Rectal smooth muscle tissue (tissue), 1 donor: ENCODE measurements at regions not wholly inside any gene's neighbourhood (a gene's known extent, or its start where the extent isn't known, plus 50 kb on each side); places are given as distances from the start of the nearest gene placed in this dataset.
"Not testable (repeated sequence)": the region's sequence is repeated elsewhere in the genome, so short reads cannot be mapped to it uniquely, and the experiment has no call there.

Experiments used
- H3K27ac ChIP-seq: one replicate; pipeline ENCODE4 v1.7.0; 2013; ENCODE audit warnings: low read depth, low read length, inconsistent platforms
- H3K27me3 ChIP-seq: one replicate; pipeline ENCODE4 v1.7.0; 2013; ENCODE audit warnings: low read length; ENCODE audit not compliant: control insufficient read depth, insufficient read depth
- H3K36me3 ChIP-seq: one replicate; pipeline ENCODE4 v1.7.0; 2013; ENCODE audit warnings: low read length; ENCODE audit not compliant: control insufficient read depth, insufficient read depth
- H3K4me1 ChIP-seq: one replicate; pipeline ENCODE4 v1.7.0; 2013; ENCODE audit warnings: low read length; ENCODE audit not compliant: control insufficient read depth, insufficient read depth
- H3K4me3 ChIP-seq: one replicate; pipeline ENCODE4 v1.7.0; 2013; ENCODE audit warnings: low read length
- H3K9ac ChIP-seq: one replicate; pipeline ENCODE4 v1.7.0; 2013; ENCODE audit warnings: low read length

GRCh38 chr4:188737251-188738002, 598.2 kb downstream of the TRIML1 start:
- Histone ChIP-seq H3K27me3 (no peaks in the 10 kb centered on the region), H3K9ac (no peak overlapping the region), H3K36me3 (no peaks in the 10 kb centered on the region), H3K4me3 (no peak overlapping the region), H3K27ac (no peak overlapping the region), H3K4me1 (no peaks in the 10 kb centered on the region)

GRCh38 chr4:188738290-188738689, 599.0 kb downstream of the TRIML1 start:
- H3K36me3 ChIP-seq, H3K4me1 ChIP-seq, H3K27ac ChIP-seq, H3K27me3 ChIP-seq, H3K9ac ChIP-seq: not testable (repeated sequence)
- peak overlapping the region; percentile 21 for H3K4me3 ChIP-seq

GRCh38 chr4:188740172-188740571, 600.9 kb downstream of the TRIML1 start:
- H3K27me3 ChIP-seq, H3K27ac ChIP-seq, H3K4me1 ChIP-seq, H3K9ac ChIP-seq, H3K4me3 ChIP-seq, H3K36me3 ChIP-seq: not testable (repeated sequence)

GRCh38 chr4:188740791-188741190, 601.5 kb downstream of the TRIML1 start:
- H3K27ac ChIP-seq, H3K36me3 ChIP-seq, H3K9ac ChIP-seq, H3K4me3 ChIP-seq, H3K27me3 ChIP-seq, H3K4me1 ChIP-seq: not testable (repeated sequence)

- Histone ChIP-seq H3K36me3 (no peaks in the 10 kb centered on the region), H3K4me1 (no peaks in the 10 kb centered on the region), H3K4me3 (no peak overlapping the region), H3K27ac (no peak overlapping the region), H3K9ac (no peak overlapping the region), H3K27me3 (no peaks in the 10 kb centered on the region)
These were observed 615.2 kb downstream of the TRIML1 start for GRCh38 chr4:188754372-188755002.

- H3K4me3 ChIP-seq = no peak overlapping the region
- H3K36me3 ChIP-seq = no peaks in the 10 kb centered on the region
- H3K27me3 ChIP-seq = no peaks in the 10 kb centered on the region
- no peak overlapping the region for H3K9ac ChIP-seq
- no peak overlapping the region for H3K27ac ChIP-seq
- no peaks in the 10 kb centered on the region for H3K4me1 ChIP-seq
These were observed 628.3 kb downstream of the TRIML1 start for GRCh38 chr4:188767496-188767895.

GRCh38 chr4:188778905-188779304, 639.7 kb downstream of the TRIML1 start:
- H3K27me3 ChIP-seq = no peaks in the 10 kb centered on the region
- H3K4me1 ChIP-seq = no peaks in the 10 kb centered on the region
- H3K36me3 ChIP-seq = no peaks in the 10 kb centered on the region
- H3K9ac ChIP-seq = no peak overlapping the region
- no peak overlapping the region for H3K27ac ChIP-seq
- H3K4me3 ChIP-seq = no peak overlapping the region

- no peaks in the 10 kb centered on the region for H3K27me3 ChIP-seq
- H3K27ac ChIP-seq = no peak overlapping the region
- no peak overlapping the region for H3K9ac ChIP-seq
- H3K4me3 ChIP-seq = no peak overlapping the region
- no peaks in the 10 kb centered on the region for H3K4me1 ChIP-seq
- no peaks in the 10 kb centered on the region for H3K36me3 ChIP-seq
These were observed 640.3 kb downstream of the TRIML1 start for GRCh38 chr4:188779581-188779980.

- Histone ChIP-seq H3K36me3 (no peaks in the 10 kb centered on the region), H3K27me3 (no peaks in the 10 kb centered on the region), H3K9ac (no peak overlapping the region), H3K4me3 (no peak overlapping the region), H3K4me1 (no peaks in the 10 kb centered on the region), H3K27ac (no peak overlapping the region)
These were observed 640.8 kb downstream of the TRIML1 start for GRCh38 chr4:188780028-188780427.

GRCh38 chr4:188780686-188781085, 641.4 kb downstream of the TRIML1 start:
- Histone ChIP-seq H3K27ac (no peak overlapping the region), H3K4me3 (no peak overlapping the region), H3K27me3 (no peaks in the 10 kb centered on the region), H3K36me3 (no peaks in the 10 kb centered on the region), H3K4me1 (no peaks in the 10 kb centered on the region), H3K9ac (no peak overlapping the region)

GRCh38 chr4:188781655-188782054, 642.4 kb downstream of the TRIML1 start:
- Histone ChIP-seq H3K4me1 (no peaks in the 10 kb centered on the region), H3K4me3 (no peak overlapping the region), H3K27ac (no peak overlapping the region), H3K36me3 (no peaks in the 10 kb centered on the region), H3K9ac (no peak overlapping the region), H3K27me3 (no peaks in the 10 kb centered on the region)

GRCh38 chr4:188783175-188783574, 643.9 kb downstream of the TRIML1 start:
- Histone ChIP-seq H3K4me1 (no peaks in the 10 kb centered on the region), H3K36me3 (no peaks in the 10 kb centered on the region), H3K27ac (no peak overlapping the region), H3K9ac (no peak overlapping the region), H3K27me3 (no peaks in the 10 kb centered on the region), H3K4me3 (no peak overlapping the region)

- no peak overlapping the region for H3K9ac ChIP-seq
- H3K36me3 ChIP-seq = no peaks in the 10 kb centered on the region
- H3K4me1 ChIP-seq = no peaks in the 10 kb centered on the region
- no peak overlapping the region for H3K4me3 ChIP-seq
- no peaks in the 10 kb centered on the region for H3K27me3 ChIP-seq
- no peak overlapping the region for H3K27ac ChIP-seq
These were observed 644.4 kb downstream of the TRIML1 start for GRCh38 chr4:188783606-188784160.
